MM.1S (cell line): ENCODE measurements at regions not wholly inside any gene's neighbourhood (a gene's known extent, or its start where the extent isn't known, plus 50 kb on each side); places are given as distances from the start of the nearest gene placed in this dataset.
A peak's percentile ranks its signal among the peaks of the same experiment; 100 is the strongest.

Source experiments
- DNase-seq: peaks from one replicate; pipeline ENCODE4 v3.0.0-alpha.2; 2015
- H2AFZ ChIP-seq: fragments of 300-600 bp; sonication (generic); 2 replicates; pipeline ENCODE4 v1.6.0; 2016; ENCODE audit warnings: antibody characterized with exemption, low read length
- H3F3A ChIP-seq: fragments of 300-600 bp; sonication (generic); 2 replicates; pipeline ENCODE4 v1.6.1; 2016; ENCODE audit warnings: mild to moderate bottlenecking, antibody characterized with exemption, low read length, moderate library complexity, mixed read lengths; ENCODE audit not compliant: insufficient read depth
- H3K27ac ChIP-seq: fragments of 300-600 bp; sonication (generic); 2 replicates; pipeline ENCODE4 v1.5.1; 2016; ENCODE audit warnings: mild to moderate bottlenecking, low read length
- H3K27me3 ChIP-seq: fragments of 300-600 bp; sonication (generic); replicated peaks from 2 replicates; pipeline ENCODE4 v1.6.0; 2016; ENCODE audit warnings: low read length; ENCODE audit not compliant: insufficient read depth
- H3K36me3 ChIP-seq: fragments of 300-600 bp; sonication (generic); replicated peaks from 2 replicates; pipeline ENCODE4 v1.6.1; 2016; ENCODE audit warnings: mild to moderate bottlenecking, low read length, mixed read lengths; ENCODE audit not compliant: insufficient read depth
- H3K4me1 ChIP-seq: fragments of 300-600 bp; sonication (generic); 2 replicates; pipeline ENCODE4 v1.6.1; 2016; ENCODE audit warnings: low read length, mixed read lengths
- H3K4me2 ChIP-seq: fragments of 300-600 bp; sonication (generic); 2 replicates; pipeline ENCODE4 v1.6.0; 2016; ENCODE audit warnings: low read depth, low read length
- H3K4me3 ChIP-seq: fragments of 300-600 bp; sonication (generic); 2 replicates; pipeline ENCODE4 v1.5.1; 2016; ENCODE audit warnings: low read length, mixed read lengths
- H3K79me2 ChIP-seq: fragments of 300-600 bp; sonication (generic); 2 replicates; pipeline ENCODE4 v1.6.1; 2016; ENCODE audit warnings: mixed run types, low read length, mixed read lengths
- H3K9ac ChIP-seq: fragments of 300-600 bp; sonication (generic); 2 replicates; pipeline ENCODE4 v1.6.1; 2016; ENCODE audit warnings: low read length, mixed read lengths
- H3K9me2 ChIP-seq: fragments of 300-600 bp; sonication (generic); replicated peaks from 2 replicates; pipeline ENCODE4 v1.6.1; 2016; ENCODE audit warnings: mild to moderate bottlenecking, low read length, mixed read lengths; ENCODE audit not compliant: insufficient read depth
- H3K9me3 ChIP-seq: fragments of 300-600 bp; sonication (generic); replicated peaks from 2 replicates; pipeline ENCODE4 v1.6.1; 2016; ENCODE audit warnings: mild to moderate bottlenecking, low read length, mixed read lengths; ENCODE audit not compliant: insufficient read depth
- H4K20me1 ChIP-seq: fragments of 300-600 bp; sonication (generic); 2 replicates; pipeline ENCODE4 v1.6.1; 2016; ENCODE audit warnings: mild to moderate bottlenecking, low read length, moderate library complexity, mixed read lengths; ENCODE audit not compliant: insufficient read depth
- CTCF ChIP-seq: fragments of 300-600 bp; sonication (generic); IDR thresholded peaks from 2 replicates; pipeline ENCODE4 v1.5.1; 2016; ENCODE audit warnings: antibody characterized with exemption, low read length, mixed read lengths
- EZH2 ChIP-seq: fragments of 300-600 bp; sonication (generic); optimal IDR thresholded peaks from 2 replicates; pipeline ENCODE3; 2017; ENCODE audit warnings: low read depth, mild to moderate bottlenecking, antibody characterized with exemption, low read length, mixed read lengths
- EZH2phosphoT487 ChIP-seq: fragments of 300-600 bp; sonication (generic); IDR thresholded peaks from 2 replicates; pipeline ENCODE4 v1.6.1; 2018; ENCODE audit warnings: antibody characterized with exemption, low read length

- no peaks in the 10 kb centered on the region for H3F3A ChIP-seq
- H3K79me2 ChIP-seq, result no peaks in the 10 kb centered on the region
- H2AFZ ChIP-seq, result no peak overlapping the region
- H3K36me3 ChIP-seq, result no peaks in the 10 kb centered on the region
- no peaks in the 10 kb centered on the region for H3K27me3 ChIP-seq
- no peaks in the 10 kb centered on the region for H3K9me2 ChIP-seq
- TF ChIP-seq EZH2phosphoT487, result no peak
- TF ChIP-seq EZH2, result no peak
- TF ChIP-seq CTCF, result peak; percentile 71
- no peaks in the 10 kb centered on the region for H3K9me3 ChIP-seq
- no peaks in the 10 kb centered on the region for H4K20me1 ChIP-seq
- no peaks in the 10 kb centered on the region for H3K4me1 ChIP-seq
- no peak overlapping the region for H3K9ac ChIP-seq
- DNase-seq, result peak; percentile 57
- H3K4me2 ChIP-seq, result no peak overlapping the region
- no peak overlapping the region for H3K27ac ChIP-seq
- H3K4me3 ChIP-seq, result no peak overlapping the region
Measured at GRCh38 chr20:39885975-39886649, 802.9 kb downstream of the MAFB start.

- Histone ChIP-seq H4K20me1 (no peaks in the 10 kb centered on the region), H3K9me3 (no peaks in the 10 kb centered on the region), H2AFZ (no peak overlapping the region), H3K4me1 (no peaks in the 10 kb centered on the region), H3K27me3 (no peaks in the 10 kb centered on the region), H3K9ac (no peak overlapping the region), H3K36me3 (no peaks in the 10 kb centered on the region), H3K9me2 (no peaks in the 10 kb centered on the region), H3K4me3 (no peak overlapping the region), H3F3A (no peaks in the 10 kb centered on the region), H3K27ac (no peak overlapping the region), H3K4me2 (no peak overlapping the region), H3K79me2 (no peaks in the 10 kb centered on the region)
- TF ChIP-seq EZH2 (no peak), CTCF (no peak), EZH2phosphoT487 (no peak)
- DNase-seq, result no peak
Measured at GRCh38 chr20:39882806-39883205, 806.2 kb downstream of the MAFB start.

DNA sequence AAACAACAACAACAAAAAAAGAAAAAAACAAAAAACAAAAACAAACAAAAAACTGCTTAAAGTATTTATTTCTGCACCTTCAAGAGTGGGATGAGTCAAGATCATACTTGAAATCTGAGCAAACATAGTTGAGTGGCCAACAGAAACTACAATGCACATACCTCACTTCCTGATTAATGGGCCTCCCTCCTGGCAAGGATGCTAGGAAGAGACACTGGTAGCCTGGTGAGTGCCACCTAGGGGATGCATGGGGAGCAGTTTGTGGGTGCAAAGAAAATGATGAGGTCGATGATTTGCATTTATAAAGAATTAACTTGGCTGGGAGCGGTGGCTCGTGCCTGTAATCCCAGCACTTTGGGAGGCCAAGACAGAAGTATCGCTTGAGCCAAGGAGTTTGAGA is 808.1 kb downstream of the MAFB start:
- H3K9me2 ChIP-seq, result no peaks in the 10 kb centered on the region
- peak; percentile 35 for DNase-seq
- TF ChIP-seq CTCF, result peak; percentile 36; the same call in 1 of the 2 replicates
- TF ChIP-seq EZH2, result no peak
- no peak overlapping the region for H3K4me2 ChIP-seq
- no peak overlapping the region for H3K4me3 ChIP-seq
- H2AFZ ChIP-seq, result no peak overlapping the region
- no peaks in the 10 kb centered on the region for H3K9me3 ChIP-seq
- H3F3A ChIP-seq, result no peaks in the 10 kb centered on the region
- no peaks in the 10 kb centered on the region for H3K36me3 ChIP-seq
- no peaks in the 10 kb centered on the region for H3K27me3 ChIP-seq
- no peaks in the 10 kb centered on the region for H3K79me2 ChIP-seq
- no peak overlapping the region for H3K27ac ChIP-seq
- no peaks in the 10 kb centered on the region for H3K4me1 ChIP-seq
- no peaks in the 10 kb centered on the region for H4K20me1 ChIP-seq
- H3K9ac ChIP-seq, result no peak overlapping the region
